HG03175 (cell line): ENCODE measurements at regions not wholly inside any gene's neighbourhood (a gene's known extent, or its start where the extent isn't known, plus 50 kb on each side); places are given as distances from the start of the nearest gene placed in this dataset.

Experiments
- ATAC-seq: cut with Tn5 transposase; IDR thresholded peaks from one replicate; pipeline ENCODE4 v1.9.1; 2021; ENCODE audit warnings: mild to moderate bottlenecking, moderate library complexity; ENCODE audit not compliant: unreplicated experiment

DNA sequence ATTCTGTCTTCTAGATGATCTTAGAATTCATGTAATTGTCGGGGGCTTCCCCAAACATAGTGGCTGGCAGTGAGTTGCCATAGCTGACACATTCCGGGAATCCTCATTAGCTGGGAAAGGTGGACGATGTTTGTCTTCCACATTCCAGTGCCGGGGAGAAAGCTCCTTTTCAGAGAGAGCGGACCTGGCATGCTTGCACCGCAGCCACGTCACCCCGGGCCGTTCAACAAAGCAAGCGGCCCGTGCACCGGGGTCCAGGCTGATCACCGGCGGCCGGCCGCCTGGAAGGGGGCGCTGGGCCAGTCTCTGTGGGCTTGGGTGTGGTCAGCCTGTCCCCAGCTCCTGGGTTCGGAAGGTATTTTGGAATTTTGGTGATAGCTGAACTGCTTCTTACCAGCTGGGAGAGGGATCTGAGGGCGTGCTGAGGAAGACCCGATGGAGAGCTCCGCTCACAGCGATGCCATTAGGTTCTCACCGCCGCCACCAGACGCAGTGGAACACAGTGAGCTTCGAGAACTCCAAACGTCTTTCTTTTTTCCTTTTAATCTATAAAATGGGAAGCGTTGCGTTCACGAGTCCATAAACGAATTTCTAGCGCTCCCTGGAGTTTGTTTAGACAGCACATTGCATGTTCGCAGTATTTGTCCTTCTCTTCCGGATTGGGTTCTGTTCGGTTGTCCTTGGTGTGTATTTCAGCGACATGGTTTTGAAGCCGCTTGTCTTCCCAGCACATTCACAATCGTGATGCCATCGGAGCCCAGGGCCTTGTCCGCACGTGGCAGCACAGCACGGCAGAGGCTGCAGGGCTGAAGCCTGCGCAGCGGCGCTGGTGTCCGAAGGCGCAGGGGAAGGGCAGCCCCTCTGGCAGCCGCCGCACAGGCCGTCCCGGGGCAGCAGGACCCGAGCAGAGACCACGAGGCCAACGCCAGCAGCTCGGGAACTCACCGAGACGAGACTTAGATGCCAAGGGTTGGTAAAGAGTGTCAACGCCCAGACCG lies 557.6 kb downstream of the QKI start:
- no peak for ATAC-seq

DNA sequence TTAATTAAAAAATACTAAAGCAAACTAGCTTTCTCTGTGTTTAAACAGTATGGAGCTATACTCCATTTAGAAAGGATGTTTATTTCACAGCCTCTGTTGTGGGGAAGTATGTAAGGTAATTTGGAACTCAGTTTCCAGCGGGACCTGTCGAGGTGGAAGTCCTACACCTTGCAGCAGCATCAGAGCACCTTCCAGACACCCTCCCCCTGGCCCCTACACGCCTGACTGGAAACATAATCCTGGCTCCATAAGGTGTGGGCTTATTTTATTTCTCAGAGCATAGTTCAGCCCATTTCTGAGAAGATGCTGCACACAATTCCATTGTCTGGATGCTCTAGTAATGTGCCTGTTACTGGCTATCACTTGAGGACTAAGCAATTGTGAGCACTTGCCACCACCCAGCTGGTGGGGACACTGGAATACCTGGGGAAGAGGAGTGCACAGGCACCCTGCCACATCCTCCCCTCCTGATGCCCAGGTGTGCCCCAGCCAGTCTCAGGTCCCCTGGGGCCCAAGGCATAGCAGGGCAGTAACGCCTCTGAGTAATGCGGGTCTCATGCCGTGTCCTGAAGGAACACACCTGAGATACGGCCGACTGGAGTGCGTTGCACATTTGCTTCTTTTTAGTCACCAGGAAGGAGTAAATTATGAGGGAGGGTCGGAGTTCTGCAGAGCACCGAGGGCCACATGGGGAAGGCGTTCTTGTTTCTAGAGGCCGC lies 556.5 kb downstream of the QKI start:
- ATAC-seq, result no peak

DNA sequence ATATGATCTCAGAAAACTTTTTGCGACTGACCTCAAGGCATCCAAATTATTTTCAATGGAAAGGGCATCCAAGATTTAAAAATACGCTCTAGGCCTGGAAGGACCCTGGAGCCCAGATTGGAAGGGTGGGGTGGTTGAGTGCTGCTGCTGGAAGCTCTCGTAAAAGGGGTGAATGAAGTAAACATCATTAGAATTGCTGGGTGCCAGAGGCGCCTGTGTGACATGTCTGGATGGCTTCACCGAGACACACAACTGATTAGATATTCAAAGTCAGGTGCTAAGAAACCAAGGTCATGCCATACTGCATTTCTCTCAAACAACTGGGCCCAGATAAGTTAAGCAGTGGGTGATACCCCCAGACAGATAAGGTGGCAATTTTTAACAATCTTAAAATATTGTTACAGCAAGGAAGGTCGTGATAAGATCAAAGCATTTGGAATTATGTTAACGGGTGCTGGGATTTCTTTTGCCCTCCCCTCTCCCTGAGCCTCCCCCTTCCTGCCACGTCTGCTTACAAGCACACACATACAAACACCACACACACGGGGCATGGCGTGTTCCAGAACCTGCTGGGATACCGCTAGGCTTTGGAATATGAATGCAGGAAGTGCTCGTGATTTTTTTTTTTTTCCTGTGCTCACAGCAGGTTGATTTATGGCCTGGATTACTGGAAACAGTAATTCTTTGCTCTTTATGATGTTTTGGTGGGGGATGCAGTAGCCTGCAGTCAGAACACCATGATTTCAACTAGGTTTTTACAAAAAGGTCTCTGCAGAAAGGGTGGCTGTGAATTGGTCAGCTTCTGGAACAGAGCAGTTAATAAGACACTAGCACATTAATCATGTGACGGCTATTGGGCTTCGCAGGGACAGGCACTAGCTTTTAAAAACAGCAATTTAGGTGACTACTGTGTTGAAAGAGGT lies 551.2 kb downstream of the QKI start:
- ATAC-seq, result no peak

DNA sequence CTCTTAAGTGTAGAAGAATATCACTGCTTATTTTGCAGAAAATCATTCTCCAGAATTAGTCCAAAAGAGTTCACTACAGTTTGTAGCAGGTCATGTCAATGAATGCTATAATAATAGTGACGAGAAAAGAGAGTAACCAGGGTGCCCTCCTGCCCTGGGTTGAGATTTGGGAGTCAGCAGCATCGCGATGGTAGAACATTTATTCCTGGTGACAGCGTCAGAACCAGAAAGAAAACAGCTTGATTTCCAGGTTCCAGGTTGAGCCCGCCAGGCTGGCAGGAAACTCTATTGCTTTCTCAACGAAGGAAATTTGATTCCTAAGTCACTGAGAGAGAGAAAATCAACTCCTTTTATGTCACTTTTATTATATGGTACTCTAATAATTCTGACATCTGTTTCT lies 550.3 kb downstream of the QKI start:
- no peak for ATAC-seq

DNA sequence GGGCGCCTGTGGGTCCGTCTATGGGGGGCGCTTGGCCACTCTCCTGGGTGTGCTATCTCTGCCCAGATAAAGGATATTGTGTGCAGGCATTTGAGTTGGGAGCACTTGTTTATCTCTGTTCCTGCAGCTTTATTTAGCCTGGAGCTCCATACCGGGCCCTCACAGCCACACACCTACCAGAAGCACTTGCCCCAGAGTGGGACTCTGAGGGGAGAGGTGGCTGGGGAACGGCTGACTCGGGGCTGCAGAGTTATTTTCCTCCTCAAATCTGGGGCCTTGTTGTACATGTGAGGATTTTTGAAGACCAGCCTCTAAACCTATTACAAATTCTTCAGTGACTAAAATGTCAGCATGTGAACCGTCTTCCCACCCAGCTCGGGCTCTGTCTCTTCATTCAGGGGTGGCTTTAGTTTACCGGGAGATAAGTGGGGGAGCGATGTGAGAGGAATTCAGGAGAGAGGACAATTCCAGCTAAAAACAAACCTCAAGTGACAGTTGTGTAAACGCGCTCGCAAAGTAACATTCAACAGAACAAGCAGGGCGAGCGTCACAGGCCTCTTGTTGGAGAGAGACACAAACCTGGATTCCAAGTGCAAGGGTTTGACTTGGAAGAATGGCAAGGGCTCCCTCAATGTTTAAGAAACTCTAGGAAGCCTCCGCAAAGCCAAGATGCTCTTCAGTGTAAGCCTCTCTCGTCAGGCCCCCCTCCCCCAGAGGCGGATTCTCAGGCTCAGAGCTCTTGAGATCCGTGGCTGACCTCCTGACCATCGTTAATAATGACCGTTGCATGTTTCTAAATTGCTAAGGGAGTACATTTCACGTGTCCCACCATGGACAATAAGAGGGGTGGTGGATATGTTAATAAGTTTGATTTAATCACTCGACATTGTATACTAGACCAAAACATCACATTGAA lies 548.9 kb downstream of the QKI start:
- no peak for ATAC-seq

DNA sequence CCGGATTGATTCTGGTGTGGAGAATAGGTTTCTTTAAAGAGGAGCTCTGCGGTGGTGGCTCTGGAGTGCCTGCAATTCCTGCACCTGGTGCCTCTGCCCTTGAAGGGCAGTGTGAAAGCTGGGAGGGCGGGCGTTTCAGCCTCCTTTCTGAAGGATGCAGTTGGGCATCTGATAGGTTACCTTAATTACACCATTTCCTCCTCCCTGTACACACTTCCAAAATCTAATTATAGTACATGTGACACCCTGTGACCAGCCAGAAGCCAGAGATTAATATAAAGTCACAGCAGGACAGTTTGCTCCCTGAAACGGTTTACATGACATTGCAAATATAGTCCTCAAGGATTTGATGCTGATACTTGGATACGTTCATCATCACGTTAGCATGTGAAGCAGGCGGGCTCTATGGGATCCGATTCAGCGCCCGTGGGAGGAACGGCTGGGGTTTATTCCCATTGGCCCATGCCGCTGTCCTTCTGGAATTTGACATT lies 548.2 kb downstream of the QKI start:
- ATAC-seq, result no peak

DNA sequence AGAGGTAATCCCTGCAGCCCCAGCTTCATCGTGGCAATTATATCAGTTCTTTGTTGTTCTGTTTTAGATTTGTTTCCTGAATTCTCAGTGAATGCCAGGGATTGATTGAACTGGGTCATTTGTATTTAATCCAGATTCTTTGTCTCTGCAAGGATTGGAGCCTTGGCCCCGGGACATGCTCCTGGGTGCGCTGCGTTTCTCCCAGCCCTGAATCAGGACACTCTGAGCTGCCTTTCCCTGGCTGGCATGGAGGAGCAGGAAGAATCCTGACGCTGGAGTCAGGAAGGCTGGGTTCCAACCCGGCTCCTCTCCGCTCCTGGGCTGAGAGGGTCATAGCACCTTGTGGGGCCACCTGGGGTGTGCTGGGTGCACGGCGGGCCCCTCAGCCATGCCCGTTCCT lies 545.6 kb downstream of the QKI start:
- no peak for ATAC-seq

DNA sequence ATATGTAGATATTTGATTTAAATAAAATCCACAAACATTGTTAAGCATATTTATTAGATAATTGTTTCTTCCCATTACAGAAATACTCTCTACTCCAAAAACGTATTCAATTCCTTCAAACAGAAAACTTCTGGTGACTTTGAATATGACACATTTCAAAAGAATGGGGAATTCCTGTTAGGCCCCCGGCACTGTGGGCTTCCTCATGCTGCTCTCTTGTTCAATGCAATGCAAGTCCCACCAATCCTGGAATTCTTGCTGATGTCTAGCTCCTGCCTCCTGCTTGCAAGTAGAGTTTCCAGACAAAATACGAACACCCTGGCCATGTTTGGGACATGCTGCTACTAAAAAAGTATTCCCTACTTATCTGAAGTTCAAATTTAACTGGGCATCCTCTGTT lies 544.1 kb downstream of the QKI start:
- ATAC-seq, result no peak

DNA sequence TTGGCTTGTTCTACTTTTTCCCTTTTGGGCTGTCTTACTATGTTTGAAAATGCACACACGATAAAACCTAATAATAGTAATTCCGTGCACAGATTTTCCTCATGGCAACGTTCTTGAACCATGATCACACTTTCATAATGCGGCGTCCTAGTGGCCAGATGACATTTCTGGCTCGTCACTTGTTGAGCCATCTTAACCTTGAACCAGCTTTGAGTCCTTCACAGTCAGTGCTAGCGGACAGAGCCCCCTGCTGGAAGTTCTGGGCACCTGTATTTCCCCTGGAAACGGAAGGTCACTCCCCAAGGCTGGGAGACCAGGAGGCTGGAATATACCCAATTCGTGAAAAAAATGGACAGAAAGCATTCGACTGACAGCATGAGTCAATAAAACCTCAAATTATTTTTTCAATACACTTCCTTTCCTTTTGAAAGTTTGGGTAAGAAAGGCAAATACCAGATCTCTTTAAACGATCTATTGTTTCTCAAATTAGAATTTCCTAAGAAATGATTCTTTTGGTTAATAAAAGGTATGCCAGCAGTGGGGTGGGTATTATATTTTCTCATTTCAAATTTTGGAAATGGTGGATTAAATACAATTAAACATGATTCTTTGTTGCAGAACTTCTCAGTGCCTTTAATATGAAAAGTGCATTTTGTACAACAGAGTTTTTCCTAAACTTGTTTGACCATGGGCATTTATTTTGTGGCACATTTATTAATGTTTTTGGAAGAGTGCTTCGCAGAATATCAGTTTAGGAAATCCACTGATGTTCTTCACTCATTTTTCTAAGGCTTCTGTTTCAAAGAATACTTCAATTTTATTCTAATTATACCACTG lies 542.3 kb downstream of the QKI start:
- peak; percentile 99 for ATAC-seq

DNA sequence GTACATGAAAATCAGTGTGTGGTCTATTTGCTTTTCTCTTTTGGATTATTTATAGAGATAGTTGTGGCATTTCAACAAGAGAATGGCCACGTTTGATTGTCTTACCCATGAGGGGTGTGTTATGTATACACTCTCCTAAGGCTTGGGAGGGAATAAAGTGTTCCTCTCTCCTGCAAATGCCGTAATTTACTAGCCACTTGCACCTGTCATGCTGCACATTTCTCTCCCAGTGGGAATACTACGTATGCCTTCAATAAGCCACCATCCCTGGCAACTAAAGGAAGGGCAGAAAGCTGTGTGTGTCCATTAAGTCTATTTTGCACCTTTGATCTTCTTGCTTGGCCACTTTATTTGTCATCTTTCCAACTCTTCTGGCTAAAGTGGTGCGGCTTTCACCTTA lies 541.2 kb downstream of the QKI start:
- ATAC-seq, result no peak

DNA sequence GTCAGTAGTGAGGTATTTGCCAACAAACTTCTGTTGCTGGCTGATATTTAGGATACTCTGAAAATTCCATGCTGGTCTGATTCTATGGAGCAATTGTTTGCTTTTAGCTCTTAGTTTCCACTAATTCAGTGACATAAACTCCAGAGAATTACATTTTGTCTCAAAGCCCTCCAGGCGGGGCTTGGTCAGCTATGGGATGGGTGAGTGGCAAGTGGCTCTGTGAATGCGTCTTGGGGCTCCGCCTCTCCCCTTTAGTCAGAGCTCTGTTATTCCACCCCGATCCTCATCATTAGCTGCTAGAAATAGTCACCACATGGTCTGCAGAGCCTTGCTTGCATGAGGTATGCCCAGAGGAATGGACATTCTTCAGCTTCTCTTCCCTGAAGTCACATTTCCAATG lies 540.6 kb downstream of the QKI start:
- ATAC-seq, result no peak

DNA sequence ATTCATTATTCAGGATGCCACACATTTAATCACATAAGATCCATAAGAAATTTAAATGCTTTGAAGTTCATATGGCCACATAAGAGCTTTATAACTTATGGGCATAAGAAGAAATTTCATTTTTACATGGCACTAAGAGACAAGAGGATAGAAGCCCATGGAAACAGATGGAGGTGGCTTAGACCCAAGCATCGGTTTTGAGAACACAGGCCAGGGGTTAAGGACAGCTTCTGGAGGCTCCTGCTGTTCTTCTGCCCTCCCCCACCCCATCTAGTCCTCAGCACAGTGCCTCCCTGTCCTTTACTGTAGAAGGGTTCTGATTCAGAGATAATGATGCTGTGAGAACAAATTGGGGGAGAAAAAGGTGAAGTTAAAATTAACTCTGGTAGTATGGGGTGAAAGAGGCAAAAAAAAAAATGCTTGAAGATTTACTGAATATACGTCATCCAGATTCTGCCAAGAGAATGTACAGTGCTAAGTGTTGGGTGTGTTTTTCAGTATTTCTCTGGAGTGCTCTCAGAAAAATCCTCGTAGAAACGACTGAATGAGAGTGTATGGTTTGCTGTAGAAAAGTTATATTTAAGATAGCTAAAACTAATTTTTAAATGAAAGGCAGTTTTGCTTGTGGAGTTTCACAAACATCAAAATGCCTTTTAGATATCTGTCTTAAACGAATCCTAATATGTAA lies 539.7 kb downstream of the QKI start:
- ATAC-seq, result no peak

DNA sequence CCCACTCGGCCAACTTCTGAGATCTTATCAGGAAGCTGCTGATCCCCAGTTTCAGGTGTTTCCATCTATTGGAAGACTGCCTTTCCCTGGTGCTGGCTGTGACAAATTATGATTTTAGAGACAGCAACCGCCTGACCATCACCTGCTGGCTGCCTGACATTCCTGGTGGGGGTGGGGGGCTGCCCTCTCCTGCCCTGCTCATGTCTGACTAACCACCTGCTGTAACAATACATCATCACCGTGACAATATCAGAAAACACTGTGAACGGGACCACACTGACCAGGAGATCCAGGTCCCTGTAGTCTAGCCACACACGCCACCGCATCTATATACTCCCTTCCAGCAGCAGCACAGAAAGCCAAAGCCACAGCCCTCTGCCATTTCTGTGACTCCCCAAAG lies 537.5 kb downstream of the QKI start:
- no peak for ATAC-seq

DNA sequence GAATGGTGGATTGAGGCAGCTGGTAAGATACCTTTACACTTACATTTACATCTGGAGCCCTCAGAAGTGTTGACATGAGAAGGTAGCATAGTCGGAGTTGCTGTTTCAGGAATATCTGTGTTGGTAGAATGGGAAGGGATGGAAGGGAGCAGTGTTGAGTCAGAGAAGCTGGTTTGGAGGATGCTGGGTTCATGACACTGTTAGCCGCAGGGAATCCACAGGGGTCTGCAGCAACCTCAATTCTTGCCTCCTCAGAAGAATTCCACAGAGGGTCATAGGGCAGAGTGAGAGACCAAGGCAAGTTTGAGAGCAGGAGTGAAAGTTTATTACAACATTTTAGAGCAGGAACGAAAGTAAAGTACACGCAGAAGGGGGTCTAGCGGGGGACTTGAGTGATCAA lies 536.8 kb downstream of the QKI start:
- ATAC-seq, result no peak

DNA sequence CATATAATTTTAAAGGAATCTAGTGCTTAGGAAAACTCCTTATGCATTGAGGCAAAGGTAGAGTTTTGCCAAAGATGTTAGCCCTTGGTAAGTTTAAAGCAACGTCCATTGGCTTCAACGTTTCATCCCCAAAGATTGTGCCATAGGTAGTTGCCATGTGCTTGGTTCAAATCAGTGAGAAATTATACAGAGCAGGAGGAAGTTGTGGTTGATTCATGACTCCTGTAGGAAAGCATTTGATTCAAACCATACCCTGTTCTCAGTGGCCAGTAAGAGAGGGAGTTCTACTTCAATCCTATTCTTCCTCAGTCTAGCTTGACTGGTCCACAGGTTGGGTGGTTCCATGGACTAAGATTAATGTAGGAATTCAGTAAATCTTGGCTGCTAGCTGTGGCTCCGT lies 535.6 kb downstream of the QKI start:
- no peak for ATAC-seq

DNA sequence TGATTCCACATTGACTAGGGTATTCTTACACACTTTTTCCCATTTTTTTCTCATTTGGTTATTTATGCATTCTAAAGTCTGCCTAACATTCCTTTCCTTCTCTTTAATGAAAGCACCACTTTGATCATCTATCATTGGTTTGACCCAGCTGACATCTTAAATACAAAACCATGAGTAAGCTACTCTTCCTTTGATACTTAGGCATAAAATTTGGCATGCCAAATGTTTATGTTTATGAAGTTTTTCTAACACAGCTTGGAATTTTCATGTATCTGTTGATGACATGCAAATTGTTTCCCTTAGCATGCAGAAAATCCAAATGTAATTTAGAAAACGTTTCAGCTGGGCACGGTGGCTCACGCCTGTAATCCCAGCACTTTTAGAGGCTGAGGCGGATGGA lies 534.9 kb downstream of the QKI start:
- no peak for ATAC-seq

DNA sequence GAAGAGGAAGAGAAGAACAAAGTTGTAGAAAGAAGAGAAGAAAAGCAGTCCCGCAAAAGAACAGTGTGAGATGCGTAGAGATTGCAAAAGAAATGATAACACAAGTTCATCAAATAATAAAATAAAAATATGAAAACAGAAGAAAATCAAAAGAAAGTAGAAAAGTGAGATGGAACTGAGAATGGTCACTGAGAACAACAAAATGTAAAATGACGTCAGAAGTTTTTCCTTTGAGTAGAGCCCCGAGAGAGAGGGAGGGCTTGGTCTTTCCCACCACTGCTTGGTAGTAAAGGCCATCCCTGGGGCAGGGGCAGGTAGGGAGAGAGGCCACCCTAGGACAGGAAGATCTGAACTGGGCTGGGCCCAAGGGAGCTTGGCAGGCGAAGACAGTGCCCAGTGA lies 533.7 kb downstream of the QKI start:
- no peak for ATAC-seq

DNA sequence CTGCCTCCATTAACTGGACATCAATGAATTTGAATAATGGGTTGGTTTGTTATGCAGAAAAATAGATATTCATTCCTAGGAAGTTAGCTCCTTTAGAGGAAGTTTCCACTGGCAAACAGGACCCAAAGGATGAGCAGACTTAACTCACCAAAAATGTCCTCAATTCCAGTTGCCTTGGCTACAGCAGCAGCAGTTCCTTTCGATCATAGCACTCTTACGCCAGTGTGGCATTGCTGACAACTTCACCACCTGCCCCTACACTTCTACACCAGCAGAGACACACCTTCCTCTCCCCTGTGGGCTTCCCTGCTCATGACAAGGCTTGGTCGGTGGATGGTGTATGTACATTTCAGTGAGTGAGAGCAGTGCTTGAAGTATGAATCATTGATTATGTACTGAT lies 532.8 kb downstream of the QKI start:
- no peak for ATAC-seq
